ENCODE measurements at regions not wholly inside any gene's neighbourhood (a gene's known extent, or its start where the extent isn't known, plus 50 kb on each side); places are given as distances from the start of the nearest gene placed in this dataset.
"Not testable (repeated sequence)": the region's sequence is repeated elsewhere in the genome, so short reads cannot be mapped to it uniquely, and the experiment has no call there.

DNA sequence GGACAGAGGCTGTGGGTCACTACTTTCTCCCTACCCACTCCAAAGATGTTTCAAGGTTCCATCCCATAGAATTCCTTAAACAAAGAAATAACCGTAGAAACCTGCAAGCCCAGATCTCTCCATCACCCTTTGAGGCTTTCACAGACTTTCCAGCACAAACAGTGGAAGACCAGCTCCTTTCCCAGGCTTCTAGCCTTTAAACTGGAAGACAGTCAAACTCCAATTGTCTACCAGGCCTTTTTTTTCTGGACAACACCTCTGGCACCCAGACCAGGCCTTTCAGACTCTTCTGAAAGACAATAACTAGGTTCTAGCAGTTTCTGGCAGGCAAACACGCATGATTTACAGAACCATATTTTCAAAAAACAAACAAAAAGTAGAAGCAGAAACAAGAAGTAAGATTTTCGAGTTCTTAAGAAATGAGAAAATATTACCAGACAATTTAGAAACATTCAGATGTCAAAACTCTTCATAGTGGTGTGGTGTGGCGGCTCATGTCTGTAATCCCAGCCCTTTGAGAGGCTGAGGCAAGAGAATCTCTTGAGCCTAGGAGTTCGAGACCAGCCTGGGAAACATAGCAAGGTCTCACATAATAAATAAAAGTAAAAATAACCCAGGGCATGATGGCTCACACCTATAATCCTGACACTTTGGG, 73.0 kb upstream of the EPCAM start:
- no peak for DNase-seq (ENCODE audit: low read depth in 4 of 4, low spot score in 1 of 4)

DNA sequence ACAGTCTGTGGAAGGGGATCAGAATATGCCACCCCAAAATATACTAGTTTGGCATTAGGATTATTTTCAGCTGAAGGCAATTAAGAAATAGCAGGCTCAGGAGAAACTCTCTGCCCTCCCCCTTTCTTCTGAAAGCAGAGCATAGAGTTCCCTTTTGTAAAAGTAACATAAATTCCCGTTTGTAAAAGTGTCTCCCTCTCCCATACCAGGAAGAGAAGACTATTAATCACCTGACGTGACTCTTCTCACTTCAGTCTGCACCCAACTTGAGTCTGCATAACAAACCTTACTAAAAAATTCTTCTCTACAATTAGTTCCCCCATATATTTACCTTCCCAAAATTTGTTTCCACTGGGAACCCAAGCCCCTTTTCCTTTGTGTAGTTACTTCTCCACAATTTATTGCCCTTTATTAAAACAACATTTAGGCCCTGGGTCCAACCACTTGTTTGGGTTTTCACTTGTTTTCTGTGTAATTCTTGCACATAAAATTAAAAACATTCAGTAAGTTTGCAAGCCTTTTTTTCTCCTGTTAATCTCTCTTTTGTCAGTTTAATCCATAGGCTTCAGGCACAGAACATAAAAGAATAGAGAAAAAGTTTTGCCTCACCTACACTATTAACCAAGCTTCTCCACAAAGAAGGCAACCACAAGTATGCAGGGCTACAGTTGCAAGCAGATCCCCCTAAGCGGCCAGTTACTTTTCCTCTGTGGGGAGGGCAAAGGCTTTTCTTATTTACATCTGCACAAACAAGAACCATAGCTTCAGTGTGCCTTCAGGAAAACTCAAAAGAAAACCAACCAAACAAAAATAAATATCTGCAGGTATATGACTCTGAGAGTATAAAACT, 73.8 kb upstream of the EPCAM start:
- no peak for DNase-seq (ENCODE audit: low read depth in 4 of 4, low spot score in 1 of 4)

DNA sequence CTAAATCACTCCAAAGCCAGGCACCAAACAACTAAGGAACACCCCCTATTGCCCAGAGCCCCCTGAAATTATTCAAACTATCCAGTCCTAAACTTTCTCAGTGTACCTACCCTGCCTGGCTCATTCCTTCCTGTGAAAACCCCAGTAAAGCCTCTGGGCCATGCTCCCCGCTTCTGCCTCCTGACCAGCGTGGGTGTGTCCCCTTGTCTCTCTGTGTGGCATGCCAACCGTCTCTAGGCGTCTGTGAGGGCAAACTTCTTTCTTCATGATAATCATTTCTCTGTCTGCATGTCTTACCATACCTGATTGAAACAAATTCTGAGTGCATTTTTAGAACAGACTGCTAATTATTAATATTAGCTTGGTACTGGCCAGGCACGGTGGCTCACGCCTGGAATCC, 75.1 kb upstream of the EPCAM start:
- DNase-seq (ENCODE audit: low read depth in 4 of 4, low spot score in 1 of 4): no peak

DNA sequence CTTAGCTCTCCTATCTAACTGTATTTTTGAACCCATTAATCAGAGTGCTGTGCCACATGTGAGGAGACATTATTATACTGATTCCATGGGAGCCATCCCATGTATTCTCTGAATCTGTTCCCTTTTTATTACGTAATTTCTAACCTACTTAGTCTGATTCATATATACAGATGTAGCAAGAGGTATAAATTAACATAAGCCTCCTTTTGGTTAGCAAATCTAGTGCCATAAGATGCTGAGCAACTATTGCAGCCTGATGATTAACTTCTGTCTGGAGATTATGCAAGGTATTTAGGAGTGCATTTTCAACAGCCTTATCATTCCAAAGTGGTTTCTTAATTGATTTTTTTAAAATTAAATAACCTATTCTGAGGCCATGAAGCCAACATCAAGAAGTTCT, 80.2 kb upstream of the EPCAM start:
- DNase-seq (ENCODE audit: low read depth in 4 of 4, low spot score in 1 of 4): no peak

DNA sequence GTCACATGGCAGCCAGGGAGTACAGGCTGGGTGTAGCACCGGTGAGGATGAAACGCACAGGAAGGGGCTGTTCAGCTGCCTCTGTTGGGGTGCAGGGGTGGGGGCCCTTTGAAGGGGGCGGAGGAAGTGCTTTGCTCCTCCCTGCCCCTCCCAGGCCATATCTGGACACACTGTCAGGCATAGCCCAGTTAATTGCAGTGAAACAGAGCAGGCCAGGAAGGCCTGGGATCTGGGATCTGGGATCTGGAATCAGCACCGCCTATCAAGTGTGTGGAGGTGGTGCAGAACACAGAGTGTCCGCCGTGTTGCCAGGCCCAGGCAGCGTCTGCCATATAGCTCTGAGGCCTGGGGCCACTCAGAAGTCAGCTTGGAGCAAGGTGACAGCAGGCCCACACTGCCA, 85.5 kb upstream of the EPCAM start:
- DNase-seq (ENCODE audit: low read depth in 4 of 4, low spot score in 1 of 4): no peak

DNA sequence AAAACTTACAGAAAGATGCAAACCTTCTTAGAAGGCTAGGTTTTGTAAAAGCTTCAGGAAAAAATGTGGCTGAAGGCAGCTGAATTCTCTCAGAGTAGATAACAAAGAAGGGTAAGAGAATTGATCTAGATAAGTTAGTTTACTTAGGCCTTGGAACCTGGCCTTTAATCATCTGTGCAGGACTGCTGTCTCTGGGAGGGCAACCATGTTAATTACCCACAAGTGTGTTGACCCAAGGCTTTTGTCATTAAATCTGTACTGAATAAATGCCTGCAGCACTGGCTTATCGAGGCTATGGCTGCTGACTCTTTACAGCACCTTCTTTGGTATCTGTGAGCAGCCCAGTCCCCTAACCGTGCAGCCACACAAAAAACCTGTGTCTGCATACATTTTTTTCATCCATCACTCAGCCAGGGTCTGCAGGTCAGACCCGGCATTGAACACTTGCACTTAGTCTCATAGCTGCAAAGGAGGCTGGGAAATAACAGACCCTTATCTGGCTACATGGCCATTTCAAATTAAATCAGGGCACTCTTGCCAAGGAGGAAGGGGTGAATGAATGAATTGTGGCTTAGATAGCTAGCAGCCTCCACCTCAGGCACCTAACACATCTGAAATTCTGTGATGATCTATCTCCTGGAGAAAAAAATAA, 86.4 kb upstream of the EPCAM start:
- DNase-seq (ENCODE audit: low read depth in 4 of 4, low spot score in 1 of 4): no peak

DNA sequence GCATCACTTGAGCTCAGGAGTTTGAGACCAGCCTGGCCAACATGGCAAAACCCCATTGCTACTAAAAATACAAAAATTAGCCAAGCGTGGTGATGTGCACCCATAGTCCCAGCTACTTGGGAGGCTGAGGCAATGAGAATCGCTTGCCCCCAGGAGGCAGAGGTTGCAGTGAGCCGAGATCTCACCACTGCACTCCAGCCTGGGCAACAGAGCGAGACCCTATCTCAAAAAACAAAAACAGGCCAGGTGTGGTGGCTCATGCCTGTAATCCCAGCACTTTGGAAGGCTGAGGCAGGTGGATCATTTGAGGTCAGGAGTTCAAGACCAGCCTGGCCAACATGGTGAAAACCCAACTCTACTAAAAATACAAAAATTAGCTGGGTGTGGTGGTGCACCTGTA, 89.6 kb upstream of the EPCAM start:
- not testable (repeated sequence) for DNase-seq (ENCODE audit: low read depth in 4 of 4, low spot score in 1 of 4)

DNA sequence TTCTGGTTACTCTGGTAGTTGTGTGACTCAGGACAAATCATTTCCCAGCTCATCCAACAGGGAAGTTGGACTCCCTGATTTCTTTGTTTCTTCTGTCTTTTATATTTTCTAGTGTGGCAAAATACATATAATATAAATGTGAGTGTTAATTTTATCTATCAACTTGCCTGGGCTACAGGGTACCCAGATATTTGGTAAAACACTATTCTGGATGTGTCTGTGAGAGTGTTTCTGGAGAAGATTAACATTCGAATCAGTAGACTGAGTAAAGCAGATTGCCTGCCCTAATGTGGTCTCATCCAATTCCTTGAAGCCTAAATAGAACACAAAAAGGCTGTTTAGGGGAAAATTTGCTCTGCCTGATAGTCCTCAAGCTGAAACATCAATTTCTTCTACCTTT, 91.1 kb upstream of the EPCAM start:
- no peak for DNase-seq (ENCODE audit: low read depth in 4 of 4, low spot score in 1 of 4)

DNA sequence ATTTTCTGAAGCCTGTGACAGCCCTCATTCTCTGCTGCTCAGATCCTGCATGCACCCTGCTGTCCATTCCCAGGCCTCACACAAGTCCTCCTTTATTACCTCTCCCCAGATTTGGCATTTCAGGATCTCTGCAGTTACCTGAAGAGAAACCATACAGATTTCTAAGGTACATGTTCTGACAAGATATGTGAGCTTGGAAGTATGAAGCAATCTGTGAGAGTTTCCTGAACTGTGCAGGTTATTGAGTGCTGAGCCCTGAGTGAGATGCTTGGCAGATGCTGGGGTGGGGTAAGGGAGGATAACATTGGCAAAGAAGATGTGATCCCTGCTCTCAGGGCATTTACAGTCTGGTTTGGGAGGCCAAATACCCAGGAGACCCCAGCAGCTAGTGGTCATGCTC, 91.9 kb upstream of the EPCAM start:
- DNase-seq (ENCODE audit: low read depth in 4 of 4, low spot score in 1 of 4): no peak

DNA sequence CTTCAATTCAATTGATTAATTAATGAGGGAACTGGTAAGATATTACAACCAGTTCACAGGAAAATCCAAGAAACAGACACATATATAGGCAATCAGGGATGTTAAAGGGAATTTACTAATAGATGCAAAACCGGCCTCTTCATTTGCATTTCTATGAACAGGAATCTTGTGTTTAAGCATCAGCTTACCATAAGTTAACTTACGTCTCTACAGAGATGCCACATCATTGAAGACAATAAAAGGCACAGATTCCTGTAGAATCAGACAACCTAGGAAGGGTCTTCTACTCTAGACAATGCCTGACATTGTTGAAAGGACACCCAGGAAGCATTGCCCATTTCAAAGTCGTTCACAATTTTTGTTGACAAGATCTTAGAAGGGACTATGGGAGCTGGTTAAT, 93.0 kb upstream of the EPCAM start:
- no peak for DNase-seq (ENCODE audit: low read depth in 4 of 4, low spot score in 1 of 4)

DNA sequence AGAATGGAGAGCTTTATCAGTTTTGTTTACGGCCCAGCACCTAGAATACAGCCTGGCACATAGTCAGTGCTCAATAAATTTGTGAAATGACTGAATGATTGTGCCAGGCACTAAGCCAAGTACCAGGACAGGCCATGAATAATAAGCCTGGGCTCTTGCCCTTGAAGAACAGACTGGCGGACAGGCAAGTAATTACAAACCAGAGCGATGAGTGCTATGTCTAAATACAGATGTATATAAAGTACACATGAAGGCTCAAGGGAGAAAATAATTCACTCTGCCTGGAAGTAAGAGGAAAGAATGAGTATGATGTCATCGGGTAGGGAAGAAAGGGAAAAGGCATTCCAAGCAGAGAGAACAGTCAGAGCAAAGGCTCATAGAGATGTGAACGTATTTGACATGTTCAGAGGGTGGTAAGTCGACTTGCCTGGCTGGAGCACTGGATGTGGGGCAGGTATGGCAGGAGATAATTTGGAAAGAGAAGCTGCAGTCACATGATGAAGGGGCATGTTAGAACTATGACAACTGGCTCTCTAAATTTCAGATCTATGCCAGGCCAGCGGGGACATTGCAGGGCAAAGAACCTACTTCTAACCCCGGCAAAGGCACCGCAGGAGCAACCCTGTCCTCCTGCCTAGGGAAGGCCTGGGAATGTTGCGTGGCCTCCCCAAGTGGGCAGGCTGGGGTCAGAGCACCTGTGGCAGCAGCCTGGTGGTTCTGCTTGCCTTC, 94.9 kb upstream of the EPCAM start:
- DNase-seq (ENCODE audit: low read depth in 4 of 4, low spot score in 1 of 4): no peak

DNA sequence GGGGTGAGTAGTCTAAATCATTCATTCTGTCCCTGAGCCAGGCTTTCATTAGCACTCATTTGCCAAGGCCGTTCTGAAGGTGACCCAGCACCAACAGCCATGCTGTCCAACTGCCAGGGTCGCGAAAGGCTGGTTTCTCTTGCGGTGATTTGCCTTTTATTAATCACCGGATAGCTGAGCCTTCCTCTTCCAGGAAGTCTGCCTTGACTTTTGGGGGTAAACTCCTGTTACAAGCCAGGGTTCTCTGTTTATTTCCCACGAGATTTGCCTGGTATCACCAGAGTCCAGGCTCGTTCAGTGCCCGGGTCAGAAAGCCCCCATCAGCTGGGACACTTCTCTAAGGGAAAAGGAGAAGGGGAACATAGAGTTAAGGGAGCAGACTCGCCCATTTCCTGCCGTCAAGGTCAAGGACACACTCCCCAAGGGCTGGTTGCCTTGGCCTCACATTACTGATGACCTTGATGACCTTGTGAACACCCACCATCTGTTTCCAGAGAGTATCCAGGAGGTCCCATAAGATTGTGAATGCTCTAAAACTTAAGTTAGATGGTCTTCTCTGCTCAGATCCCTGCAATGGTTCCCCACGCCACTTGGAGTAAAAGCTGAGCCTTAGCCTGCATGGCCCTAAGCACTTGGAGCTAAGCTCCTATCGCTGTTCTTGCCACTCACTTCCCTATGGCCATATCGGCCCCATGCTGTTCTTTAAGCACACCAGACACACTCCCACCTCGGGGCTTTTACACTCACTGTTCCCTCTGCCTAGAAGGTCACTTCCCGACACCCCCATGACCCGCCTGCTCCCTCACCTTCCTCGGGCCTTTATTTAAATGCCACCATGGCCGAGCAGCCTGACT, 96.0 kb upstream of the EPCAM start:
- no peak for DNase-seq (ENCODE audit: low read depth in 4 of 4, low spot score in 1 of 4)

DNA sequence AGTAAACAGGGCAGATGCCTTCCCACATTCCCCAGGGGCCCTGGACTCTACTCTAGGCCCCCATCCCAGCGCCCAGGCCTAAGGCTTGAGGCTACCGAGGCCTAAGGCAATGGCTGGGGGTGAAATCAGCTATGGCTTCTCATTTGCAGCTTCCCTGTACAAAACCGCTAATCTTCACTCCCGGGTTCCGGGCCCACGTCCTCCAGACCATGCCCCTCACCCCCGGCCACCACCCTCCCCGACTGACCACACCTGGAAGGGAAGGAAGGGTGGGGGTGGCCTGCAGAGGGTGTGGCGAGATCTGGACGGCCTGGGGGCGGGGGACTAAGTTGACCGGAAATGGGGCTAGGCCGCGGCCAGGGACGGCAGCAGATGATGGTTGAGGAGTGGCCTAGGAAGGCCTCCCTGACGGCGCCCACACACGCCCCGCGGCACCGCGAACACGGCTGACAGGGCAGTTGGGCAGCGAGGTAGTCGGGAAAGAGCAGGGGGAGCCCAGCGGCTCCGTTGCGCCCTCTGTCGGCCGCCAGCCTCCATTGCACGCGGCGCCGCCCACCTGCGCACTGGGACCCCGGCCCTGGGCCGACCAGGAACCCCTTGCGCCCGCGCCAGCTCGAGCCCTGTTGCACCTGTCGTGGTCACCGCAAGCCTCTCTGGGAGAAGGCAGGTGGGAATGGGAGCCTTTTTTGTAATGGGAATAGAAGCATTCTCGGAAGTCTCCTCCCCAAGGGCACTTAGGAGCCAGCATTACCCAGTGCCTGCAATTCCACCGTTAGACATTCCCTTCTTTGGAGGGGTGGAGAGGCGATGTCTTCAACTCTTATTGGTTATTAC, 95.9 kb upstream of the CALM2 start:
- DNase-seq (ENCODE audit: low read depth in 4 of 4, low spot score in 1 of 4): peak; percentile 19 to 32 (median 24)

DNA sequence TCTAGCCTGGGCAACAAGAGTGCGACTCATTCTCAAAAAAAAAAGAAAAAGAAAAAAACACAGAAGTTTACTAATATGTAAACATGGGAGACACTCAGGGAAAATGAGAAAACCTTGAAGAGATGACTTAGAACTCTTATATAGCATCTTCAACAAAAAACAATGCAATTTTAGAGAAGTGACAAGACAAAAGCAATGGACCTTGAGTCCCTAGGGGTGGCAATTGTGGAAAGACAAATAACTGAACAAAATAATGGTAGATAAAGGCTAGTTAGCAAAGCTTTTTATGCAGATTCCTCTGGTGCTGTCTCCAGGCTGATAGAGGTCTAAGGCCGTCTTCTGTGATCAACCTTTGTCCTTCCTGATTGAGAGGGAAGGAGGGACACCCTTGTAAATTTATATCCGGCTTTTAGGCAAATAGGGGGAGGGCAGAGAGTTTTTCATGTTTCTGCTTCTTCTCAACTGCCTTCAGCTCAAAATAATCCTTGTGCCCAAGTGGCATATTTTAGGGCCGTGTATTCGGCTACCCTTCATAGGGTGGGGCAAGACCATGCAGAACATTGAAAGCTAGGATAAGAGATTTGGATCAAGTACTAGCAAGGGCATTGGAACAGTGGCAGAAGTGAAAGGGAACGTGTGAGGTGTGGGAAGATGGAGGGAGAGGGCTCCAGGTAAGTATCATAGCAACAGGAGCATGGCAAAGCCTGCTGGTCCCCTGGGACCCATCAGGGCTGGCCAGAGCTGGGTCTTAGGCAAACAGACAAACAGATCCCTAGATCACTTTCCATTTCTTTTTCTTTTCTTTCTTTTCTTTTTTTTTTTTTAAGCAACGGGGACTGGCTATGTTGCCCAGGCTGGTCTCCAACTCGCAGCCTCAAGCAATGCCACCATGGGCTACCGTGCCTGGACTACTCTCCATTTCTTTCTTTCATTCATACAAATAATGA, 95.0 kb upstream of the CALM2 start:
- no peak for DNase-seq (ENCODE audit: low read depth in 4 of 4, low spot score in 1 of 4)

DNA sequence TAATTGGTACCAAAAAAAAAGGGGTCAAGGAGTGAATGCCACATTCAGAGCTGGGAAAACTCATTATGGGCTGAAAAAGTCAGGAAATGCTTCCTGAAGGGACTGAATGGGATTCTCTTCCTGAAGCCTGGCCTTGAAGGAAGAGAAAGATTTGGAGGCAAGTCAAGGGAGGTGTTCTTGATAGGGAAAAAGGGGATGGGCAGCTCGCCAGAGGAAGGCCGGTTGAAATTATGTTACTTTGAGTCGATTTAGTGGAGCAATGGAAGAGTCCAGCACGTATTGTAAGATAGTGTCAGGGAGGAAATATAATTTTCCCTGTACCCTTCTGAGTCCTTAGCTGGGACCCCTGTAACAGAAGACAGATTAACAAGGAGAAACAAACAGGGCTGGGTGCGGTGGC, 94.1 kb upstream of the CALM2 start:
- DNase-seq (ENCODE audit: low read depth in 4 of 4, low spot score in 1 of 4): no peak

DNA sequence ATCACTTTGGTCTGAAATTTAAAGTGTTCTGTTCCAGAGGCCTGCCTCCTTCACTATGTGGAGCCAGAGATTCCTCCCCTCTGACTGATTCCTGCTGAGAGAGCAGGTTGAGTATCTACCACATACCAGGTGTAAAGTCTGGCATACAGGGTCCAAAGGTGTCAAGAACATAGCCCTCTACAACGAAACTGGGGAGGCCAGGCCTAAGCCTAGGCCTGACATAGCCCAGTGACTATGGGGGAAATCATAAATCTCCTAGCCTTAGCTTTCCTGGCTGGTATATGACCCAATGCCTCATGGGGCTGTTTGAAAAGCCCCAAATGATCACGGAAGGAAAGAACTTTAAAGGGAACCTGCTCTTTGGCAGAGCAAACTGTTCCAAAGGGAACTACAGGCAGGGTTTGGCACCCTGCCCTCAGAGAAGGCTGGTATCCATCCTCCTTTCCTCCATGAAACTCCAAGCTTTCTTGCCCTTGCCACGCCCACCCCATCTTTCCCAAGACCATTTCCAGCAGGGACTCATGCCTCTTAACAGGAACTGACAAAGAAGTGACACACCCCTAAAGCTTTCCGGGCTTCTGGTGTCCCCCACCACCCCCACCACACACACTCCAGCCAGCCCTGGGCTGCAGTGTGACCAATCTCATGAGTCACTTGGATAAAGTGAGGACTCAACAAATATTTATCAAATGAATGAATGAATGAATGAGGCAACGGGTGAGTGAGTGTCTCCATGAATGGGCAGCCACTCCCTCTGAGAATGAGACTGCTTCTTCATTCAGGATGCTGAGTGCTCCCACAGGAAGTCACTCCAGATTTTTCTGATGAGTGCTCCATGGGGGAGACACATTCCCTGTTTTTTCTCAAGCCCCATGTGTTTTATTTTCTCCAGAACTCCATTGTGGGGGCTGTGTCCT, 93.3 kb upstream of the CALM2 start:
- DNase-seq (ENCODE audit: low read depth in 4 of 4, low spot score in 1 of 4): no peak

DNA sequence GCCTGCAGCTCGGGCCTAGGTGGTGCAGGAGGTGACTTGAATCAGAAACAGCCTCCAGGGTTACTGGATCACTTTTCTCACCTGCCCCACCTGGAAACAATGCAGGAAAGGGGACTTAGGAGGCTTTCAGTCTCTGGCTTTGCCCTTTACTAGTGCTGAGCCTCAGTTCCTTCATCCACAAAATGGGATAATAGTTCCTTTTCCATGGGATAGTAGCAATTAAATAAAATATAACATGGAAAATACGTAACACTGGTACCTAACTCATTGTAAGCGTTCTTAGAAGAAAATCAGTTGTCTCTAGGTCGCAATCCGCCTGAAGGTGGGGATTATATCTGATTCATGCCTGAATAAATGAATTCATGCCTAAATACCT, 91.4 kb upstream of the CALM2 start:
- DNase-seq (ENCODE audit: low read depth in 4 of 4, low spot score in 1 of 4): no peak

Measured in stimulated activated CD4-positive, alpha-beta T cell treated with anti-CD3 and anti-CD28 coated beads, Interleukin-1b, Interleukin-23, amount 100 ng/mL, for 24 hours (primary cell).